Spinal cord (tissue), 9 donors: ENCODE measurements at regions not wholly inside any gene's neighbourhood (a gene's known extent, or its start where the extent isn't known, plus 50 kb on each side); places are given as distances from the start of the nearest gene placed in this dataset.
"Not testable (repeated sequence)": the region's sequence is repeated elsewhere in the genome, so short reads cannot be mapped to it uniquely, and the experiment has no call there.

Source experiments
- DNase-seq, 6 donors: peaks; one replicate each; pipeline versions ENCODE4 v3.0.0 to v3.0.0-alpha.2; 2013 to 2015; ENCODE audit warnings: low spot score in 6 of 6, low read depth in 4 of 6
- H3K27ac ChIP-seq: one replicate; pipeline ENCODE4 v1.5.1; 2013; ENCODE audit warnings: low read depth, low read length, control low read depth
- H3K27me3 ChIP-seq: one replicate; pipeline ENCODE4 v1.6.1; 2013; ENCODE audit warnings: low read length; ENCODE audit not compliant: control insufficient read depth, insufficient read depth
- H3K36me3 ChIP-seq: one replicate; pipeline ENCODE4 v1.6.1; 2013; ENCODE audit warnings: low read length; ENCODE audit not compliant: control insufficient read depth, insufficient read depth
- H3K4me1 ChIP-seq: one replicate; pipeline ENCODE4 v1.6.1; 2013; ENCODE audit warnings: low read length; ENCODE audit not compliant: control insufficient read depth, insufficient read depth
- H3K4me3 ChIP-seq: one replicate; pipeline ENCODE4 v1.5.1; 2013; ENCODE audit warnings: low read depth, low read length, control low read depth
- H3K9me3 ChIP-seq: one replicate; pipeline ENCODE4 v1.6.1; 2013; ENCODE audit warnings: low read length; ENCODE audit not compliant: control insufficient read depth, insufficient read depth
- WGBS: methylation state at CpG from one replicate; pipeline ENCODE4 v1.1.5; 2013; ENCODE audit warnings: missing lambda C conversion rate; ENCODE audit not compliant: insufficient coverage; 5-methylcytosine and 5-hydroxymethylcytosine counted together
- donor health status: healthy.

DNA sequence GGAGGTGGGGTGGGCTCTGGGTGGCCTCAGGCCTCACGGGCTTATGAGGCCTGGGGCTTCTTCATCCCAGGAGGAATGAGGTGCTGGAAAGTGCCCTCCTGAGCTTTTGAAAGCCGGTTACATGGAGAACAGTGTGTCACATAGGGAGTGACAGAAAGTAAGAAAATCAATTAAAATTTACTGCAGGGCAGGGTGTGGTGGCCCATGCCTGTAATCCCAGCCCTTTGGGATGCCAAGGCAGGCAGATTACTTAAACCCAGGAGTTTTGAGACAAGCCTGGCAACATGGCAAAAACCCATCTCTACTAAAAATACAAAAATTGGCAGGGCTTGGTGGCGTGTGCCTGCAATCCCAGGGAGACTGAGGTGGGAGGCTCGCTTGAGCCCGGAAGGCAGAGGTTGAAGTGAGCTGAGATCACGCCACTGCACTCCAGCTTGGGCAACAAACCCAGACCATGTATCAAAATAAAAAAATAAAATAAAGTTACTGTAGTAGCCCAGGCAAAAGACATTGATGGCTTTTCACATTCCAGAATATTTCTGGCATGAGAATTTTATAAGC is 125.8 kb upstream of the DAPK1 start:
- H3K27me3 ChIP-seq, result no peaks in the 10 kb centered on the region
- no peaks in the 10 kb centered on the region for H3K4me1 ChIP-seq
- H3K9me3 ChIP-seq, result no peaks in the 10 kb centered on the region
- DNase-seq, result no peak
- no peak overlapping the region for H3K27ac ChIP-seq
- H3K4me3 ChIP-seq, result no peak overlapping the region
- WGBS, result 85% methylated on average over 2 of the region's 6 CpGs
- H3K36me3 ChIP-seq, result no peaks in the 10 kb centered on the region

DNA sequence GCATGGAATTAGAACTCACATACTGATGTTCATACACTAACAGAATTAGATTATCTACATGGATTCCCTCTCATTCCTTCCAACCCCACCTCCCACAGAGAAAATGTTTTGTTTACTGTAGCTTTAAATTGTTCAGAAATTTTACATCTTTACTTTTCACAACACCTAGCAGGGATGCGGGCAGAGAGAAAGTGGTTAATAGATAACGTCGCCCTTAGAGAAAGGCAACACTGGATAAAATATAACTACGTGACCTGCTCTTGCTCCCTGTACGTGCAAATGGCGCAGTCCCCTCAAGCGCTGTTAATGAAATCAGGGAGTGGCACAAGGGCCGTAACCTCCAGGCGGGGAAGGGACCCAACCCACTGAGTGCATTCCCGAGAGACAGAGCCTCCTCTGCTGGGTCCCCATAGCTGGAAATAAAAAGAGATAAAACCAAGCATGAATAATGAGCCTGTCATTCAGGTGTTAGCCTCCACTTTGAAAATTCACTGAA is 125.3 kb upstream of the DAPK1 start:
- no peak for DNase-seq
- no peaks in the 10 kb centered on the region for H3K27me3 ChIP-seq
- H3K27ac ChIP-seq, result no peak overlapping the region
- WGBS, result 88% methylated on average over 4 of the region's 10 CpGs
- no peaks in the 10 kb centered on the region for H3K36me3 ChIP-seq
- no peak overlapping the region for H3K4me3 ChIP-seq
- no peaks in the 10 kb centered on the region for H3K9me3 ChIP-seq
- H3K4me1 ChIP-seq, result no peaks in the 10 kb centered on the region

GRCh38 chr9:87374023-87374919 is 123.4 kb upstream of the DAPK1 start:
- WGBS, result 60% methylated on average over 5 of the region's 10 CpGs
- not testable (repeated sequence) for H3K27me3 ChIP-seq, H3K9me3 ChIP-seq, H3K4me1 ChIP-seq, H3K27ac ChIP-seq, H3K36me3 ChIP-seq, H3K4me3 ChIP-seq
- DNase-seq, result peak in 1 of 6 donors; percentile 50

DNA sequence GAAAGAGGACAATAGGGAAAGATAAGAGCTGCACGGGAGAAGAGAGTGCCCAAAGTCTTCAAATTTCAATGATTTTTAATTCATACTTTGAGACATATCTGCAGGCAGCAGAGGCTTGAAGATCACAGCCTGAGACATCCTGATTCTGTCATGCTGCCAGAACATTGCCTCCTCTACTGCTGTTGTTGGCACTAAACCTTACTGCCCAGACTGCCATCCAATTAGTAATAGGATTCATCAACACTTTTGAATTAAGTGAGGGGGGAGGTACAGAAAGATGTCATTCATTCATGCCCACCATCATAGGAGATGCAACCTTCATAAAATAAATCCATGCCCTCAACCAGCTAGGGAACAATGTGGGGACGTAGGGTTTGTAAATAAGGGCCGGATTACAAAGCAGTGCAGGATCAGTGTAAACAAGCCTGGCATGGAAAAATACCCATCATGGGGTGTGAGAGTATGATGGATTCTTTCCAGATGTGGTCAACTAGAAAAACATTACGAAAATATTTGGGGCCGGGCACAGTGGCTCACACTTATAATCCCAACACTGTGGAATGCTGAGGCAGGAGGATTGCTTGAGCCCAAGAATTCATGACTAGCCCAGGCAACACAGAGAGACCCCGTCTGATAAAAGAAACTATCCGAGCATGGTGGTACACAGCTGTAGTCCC is 122.1 kb upstream of the DAPK1 start:
- Histone ChIP-seq H3K27ac (no peak overlapping the region), H3K4me3 (no peak overlapping the region), H3K4me1 (no peaks in the 10 kb centered on the region), H3K9me3 (no peaks in the 10 kb centered on the region), H3K36me3 (no peaks in the 10 kb centered on the region), H3K27me3 (no peaks in the 10 kb centered on the region)
- WGBS, result 100% methylated on average over 1 of the region's 7 CpGs
- peak in 1 of 6 donors; percentile 55 for DNase-seq

DNA sequence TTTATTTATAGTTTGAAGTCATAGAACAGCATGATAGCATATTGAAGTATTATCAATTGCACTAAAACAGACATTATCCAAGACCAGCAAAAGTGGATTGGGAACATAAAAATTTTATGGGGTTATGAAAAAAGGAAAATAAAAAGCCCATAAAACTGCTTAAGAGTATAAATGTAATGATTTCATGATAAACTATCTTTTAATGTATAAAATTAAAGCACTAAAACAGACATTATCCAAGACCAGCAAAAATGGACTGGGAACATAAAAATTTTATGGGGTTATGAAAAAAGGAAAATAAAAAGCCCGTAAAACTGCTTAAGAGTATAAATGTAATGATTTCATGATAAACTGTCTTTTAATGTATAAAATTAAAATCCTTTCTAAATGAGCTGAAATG is 119.0 kb upstream of the DAPK1 start:
- no peaks in the 10 kb centered on the region for H3K27me3 ChIP-seq
- no CpG with 5 or more reads among the region's 1 CpG for WGBS
- no peaks in the 10 kb centered on the region for H3K36me3 ChIP-seq
- no peak overlapping the region for H3K4me3 ChIP-seq
- peak in 1 of 6 donors; percentile 29 for DNase-seq
- H3K27ac ChIP-seq, result no peak overlapping the region
- H3K4me1 ChIP-seq, result no peaks in the 10 kb centered on the region
- no peaks in the 10 kb centered on the region for H3K9me3 ChIP-seq

GRCh38 chr9:87379300-87379699 is 118.4 kb upstream of the DAPK1 start:
- Histone ChIP-seq H3K27ac (no peak overlapping the region), H3K27me3 (no peaks in the 10 kb centered on the region), H3K4me1 (no peaks in the 10 kb centered on the region), H3K4me3 (no peak overlapping the region), H3K36me3 (no peaks in the 10 kb centered on the region), H3K9me3 (no peaks in the 10 kb centered on the region)
- WGBS, result no CpG with 5 or more reads among the region's 6 CpGs
- no peak for DNase-seq

DNA sequence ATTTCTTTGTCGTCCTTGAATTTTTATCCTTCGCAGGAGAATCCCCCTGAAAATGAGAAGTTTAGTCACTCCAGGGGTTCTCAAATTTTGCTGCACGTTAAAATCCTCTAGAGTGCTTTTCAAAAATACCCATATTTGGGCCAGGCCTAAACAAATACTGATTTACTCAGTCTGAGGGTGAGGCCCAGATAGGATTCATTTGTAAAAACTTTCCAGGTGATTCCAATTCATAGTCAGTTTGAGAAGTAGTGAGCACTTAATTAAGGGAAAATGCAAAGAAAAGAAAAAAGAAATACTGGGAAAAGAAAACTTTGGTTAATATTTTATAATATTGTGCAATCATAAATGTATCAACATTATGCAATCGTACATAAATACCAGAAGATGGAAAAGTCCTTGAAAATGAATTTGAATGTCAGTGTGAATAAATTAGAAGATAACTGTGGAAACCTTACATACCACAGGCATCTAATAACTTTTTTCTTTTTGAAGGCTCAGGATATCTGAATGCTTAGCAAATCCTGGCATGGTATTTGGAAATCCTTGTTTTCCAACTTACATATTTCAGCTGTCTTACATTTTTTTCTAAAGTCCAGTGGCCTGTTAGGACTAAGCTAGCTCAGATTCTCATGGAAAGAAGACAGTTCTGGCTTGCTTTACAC is 116.5 kb upstream of the DAPK1 start:
- Histone ChIP-seq H3K27ac (no peak overlapping the region), H3K9me3 (no peaks in the 10 kb centered on the region), H3K4me3 (no peak overlapping the region), H3K27me3 (no peaks in the 10 kb centered on the region), H3K4me1 (no peaks in the 10 kb centered on the region), H3K36me3 (no peaks in the 10 kb centered on the region)
- DNase-seq, result no peak
- WGBS, result 100% methylated on average over 1 of the region's 4 CpGs

- no peaks in the 10 kb centered on the region for H3K27me3 ChIP-seq
- 79% methylated on average over 3 of the region's 4 CpGs for WGBS
- no peaks in the 10 kb centered on the region for H3K4me1 ChIP-seq
- no peak overlapping the region for H3K27ac ChIP-seq
- H3K36me3 ChIP-seq, result no peaks in the 10 kb centered on the region
- no peaks in the 10 kb centered on the region for H3K9me3 ChIP-seq
- DNase-seq, result no peak
- H3K4me3 ChIP-seq, result no peak overlapping the region
Observed at GRCh38 chr9:87381746-87382145, 115.9 kb upstream of the DAPK1 start.

DNA sequence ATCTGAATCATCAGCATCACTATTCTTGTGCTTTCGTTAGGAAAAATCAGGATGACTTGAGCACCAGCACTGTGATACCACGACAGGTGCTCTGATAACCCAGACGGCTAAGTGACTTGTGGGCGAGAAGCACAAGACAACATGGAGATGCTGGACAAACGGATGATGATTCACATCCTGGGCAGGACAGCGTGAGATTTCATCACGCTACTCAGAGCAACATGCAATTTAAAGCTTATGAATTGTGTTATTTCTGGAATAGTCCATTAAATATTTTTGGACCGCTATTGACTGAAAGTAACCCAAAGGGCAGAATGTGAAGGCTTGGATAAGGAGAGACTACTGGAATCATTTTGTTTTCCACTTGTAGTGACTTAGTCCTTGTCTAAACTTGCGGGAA is 114.8 kb upstream of the DAPK1 start:
- 93% methylated on average over 8 of the region's 9 CpGs for WGBS
- no peak overlapping the region for H3K4me3 ChIP-seq
- DNase-seq, result no peak
- no peaks in the 10 kb centered on the region for H3K4me1 ChIP-seq
- H3K27ac ChIP-seq, result no peak overlapping the region
- no peaks in the 10 kb centered on the region for H3K9me3 ChIP-seq
- H3K27me3 ChIP-seq, result no peaks in the 10 kb centered on the region
- no peaks in the 10 kb centered on the region for H3K36me3 ChIP-seq
